Activated CD4-positive, alpha-beta T cell treated with anti-CD3 and anti-CD28 coated beads, Interleukin-2, amount 50 U/mL, for 4 hours (primary cell): ENCODE measurements at regions not wholly inside any gene's neighbourhood (a gene's known extent, or its start where the extent isn't known, plus 50 kb on each side); places are given as distances from the start of the nearest gene placed in this dataset.
"Not testable (repeated sequence)": the region's sequence is repeated elsewhere in the genome, so short reads cannot be mapped to it uniquely, and the experiment has no call there.

ENCODE experiments used
- DNase-seq, 2 experiments: peaks; one replicate each; pipeline ENCODE4 v3.0.0-alpha.2; 2020

- no peak for DNase-seq
These were observed 56.3 kb downstream of the FOXI3 start for GRCh38 chr2:88396209-88396608.

- no peak for DNase-seq
These were observed 74.9 kb downstream of the FOXI3 start for GRCh38 chr2:88377641-88377991.

DNA sequence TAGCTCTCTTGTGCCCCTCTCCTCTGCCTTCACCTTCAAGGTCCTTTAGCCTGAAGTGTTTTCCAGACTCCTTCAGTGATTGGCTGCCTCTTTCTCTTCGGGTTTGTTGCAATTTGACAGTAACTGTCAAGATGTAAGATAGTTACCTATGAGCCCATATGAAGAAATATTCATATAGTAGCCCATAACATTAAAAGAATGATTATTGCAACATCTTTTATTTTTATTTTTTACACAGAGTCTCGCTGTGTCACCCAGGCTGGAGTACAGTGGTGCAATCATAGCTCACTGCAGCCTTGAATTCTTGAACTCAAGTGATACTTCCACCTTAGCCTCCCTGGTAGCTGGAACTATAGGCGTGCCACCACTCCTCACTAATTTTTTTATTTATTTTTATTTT is 80.5 kb downstream of the FOXI3 start:
- DNase-seq: no peak

DNA sequence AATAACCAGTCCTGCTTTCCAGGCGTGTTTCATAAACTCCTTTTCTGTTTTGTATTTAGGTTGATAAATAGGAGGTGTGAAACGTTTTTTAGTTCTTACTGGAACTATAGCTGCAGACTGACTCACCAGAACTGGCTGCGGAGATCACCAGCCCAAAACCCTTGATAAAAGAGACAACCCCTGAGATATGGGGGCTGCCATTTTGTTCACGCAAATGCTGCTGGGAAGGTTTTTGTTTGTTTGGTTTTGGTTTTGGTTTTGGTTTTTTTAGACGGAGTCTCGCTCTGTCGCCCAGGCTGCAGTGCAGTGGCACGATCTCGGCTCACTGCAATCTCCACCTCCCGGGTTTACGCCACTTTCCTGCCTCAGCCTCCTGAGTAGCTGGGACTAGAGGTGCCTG is 87.1 kb downstream of the FOXI3 start:
- DNase-seq: not testable (repeated sequence)

DNA sequence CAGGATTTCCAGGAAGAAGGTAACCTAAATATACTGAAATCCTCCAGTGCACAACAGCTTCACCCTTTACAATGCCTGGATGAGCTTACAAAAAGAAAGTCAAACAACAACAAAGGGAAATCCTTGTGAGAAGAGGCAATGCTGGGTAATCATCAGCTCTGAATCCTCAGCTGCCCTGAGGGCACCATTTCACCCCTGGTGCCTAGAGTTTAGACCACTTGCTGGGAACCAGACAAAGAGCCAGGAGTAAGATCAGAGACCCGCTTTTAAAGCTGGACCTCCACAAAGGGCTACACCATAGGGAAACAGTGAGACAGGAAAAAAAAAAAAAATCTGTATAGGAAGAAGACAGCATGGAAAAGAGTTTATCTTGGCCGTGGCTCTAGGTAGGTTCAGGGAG is 97.0 kb downstream of the FOXI3 start:
- no peak for DNase-seq

GRCh38 chr2:88351249-88351601 is 101.3 kb downstream of the FOXI3 start:
- no peak for DNase-seq

- peak; percentile 67 to 68 for DNase-seq
These were observed 101.9 kb downstream of the FOXI3 start for GRCh38 chr2:88350331-88351248.

DNA sequence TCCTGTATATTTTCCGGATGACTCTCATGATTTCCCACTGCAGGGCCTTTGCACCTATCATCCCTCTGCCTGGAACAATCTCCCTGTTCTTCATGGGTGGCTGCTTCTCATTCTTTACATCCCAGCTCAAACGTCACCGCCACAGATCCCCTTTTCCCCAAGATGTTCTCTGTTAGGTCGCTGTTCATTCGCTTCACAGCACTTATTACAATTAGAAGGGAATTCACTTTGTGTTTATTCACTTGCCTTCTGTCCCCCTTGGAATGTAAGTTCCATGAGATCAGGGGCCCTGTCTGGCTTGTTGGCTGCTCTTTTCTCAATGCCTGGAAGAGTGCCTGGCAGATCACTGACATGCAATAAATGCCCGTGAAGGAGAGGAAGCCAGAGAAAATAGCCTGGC is 106.7 kb downstream of the FOXI3 start:
- no peak for DNase-seq

GRCh38 chr2:88342749-88343148 is 109.7 kb downstream of the FOXI3 start:
- DNase-seq: no peak

DNA sequence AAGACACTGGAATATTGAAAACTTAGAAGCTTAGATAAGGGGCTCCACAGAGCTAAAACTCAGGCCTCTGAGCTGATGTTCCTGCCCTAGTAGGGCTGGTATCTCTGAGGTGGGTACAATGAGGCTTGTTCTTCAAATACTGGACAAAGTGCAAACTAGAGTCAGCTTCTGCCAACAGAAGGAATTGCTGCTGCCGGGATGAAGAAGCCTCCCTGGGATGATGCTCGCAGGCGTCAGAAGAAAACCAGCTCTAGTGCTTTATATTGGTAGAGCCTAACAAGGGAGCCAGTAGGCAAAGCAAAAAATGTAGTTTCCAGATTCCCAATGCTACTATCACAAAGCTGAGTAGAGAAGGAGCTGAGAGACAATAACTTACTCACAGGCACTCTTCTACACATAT is 118.1 kb downstream of the FOXI3 start:
- no peak for DNase-seq

- DNase-seq: no peak
These were observed 121.3 kb downstream of the FOXI3 start for GRCh38 chr2:88331239-88331638.

- no peak for DNase-seq
These were observed 122.5 kb downstream of the FOXI3 start for GRCh38 chr2:88329815-88330603.

DNA sequence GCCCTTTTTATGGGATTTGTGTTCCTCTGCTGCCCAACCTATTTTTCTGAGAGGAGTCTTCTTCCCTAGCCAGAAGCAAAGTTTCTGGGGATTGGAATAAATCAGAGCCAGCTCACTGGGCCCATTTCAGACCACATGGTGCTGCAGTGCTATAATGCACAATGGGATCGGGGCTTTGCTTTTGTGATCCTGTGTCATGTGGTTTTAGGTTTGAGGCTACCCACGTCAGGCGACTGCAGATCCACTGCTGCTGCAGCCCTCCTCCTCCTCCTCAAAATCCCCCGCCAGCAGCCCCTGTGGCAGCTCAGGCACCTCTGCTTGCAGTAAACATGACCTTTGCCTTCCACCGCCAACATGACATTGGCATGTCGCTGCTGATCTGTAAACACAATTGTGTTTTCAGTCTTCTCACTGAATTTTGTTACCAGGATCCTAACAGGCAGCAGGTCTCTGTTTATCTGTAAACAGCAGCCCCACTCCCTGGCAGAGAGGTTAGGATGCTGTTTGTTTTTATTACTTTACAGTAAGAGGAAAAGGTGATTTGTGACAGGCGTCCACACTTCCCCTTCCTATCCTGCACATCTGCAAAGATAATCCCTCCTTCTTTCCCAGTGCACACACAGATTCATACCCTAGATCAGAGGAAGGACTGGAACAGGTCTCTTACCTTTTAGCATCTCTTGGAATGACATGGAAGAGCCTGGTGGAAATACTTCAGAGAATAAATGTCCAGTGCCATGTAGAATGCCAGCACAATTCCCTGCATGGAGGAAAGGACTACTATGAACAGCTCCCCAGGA is 130.8 kb downstream of the FOXI3 start:
- DNase-seq: no peak

DNA sequence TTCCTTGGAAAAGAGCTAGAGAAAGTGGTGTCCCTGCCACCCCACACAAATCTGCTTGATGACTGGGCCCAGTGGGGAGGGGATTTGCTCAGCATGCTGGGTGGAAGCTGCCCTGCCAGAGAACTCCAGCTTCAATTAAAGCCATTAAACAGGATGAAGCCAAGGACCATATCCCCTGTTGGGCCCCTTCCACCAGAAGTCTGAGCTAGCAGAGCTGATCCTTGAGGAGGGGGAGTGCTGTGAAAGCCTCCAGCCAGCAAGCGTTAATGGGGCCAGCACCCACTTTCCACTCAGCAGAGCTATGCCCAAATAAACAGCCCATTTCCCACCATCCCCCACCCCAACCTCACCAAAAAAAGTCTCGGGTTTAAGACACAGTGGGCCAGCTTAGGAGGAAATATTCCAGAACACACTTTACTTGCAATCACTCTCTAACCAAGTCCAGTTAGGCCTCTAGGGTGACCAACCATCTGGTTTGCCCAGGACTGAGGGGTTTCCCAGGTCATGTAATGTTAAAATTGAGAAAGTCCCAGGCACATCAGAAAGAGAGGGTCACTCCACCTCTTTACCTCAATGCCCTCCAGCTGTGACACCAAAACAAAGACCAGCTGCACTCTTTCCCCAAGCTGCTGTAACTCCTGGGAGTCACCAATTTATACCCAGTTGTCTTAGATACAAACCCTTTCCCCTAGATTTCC is 132.3 kb downstream of the FOXI3 start:
- no peak for DNase-seq

DNA sequence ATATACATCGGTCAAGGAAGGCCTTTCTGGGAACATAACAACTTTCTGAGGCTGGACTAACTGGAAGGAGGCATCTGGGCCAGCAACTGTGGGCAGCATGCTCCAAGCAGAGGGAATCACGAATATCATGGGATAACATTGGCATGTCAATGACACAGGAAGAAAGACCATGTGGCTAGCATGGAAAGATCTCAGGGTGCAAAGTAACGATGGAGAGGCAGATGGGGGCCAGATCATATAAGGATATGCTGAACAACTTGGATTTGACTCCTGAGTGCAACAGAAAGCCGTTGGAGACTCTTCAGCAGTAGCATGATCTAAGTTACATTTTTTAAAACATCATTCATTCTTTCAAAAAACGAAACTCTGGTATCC is 133.6 kb downstream of the FOXI3 start:
- no peak for DNase-seq

DNA sequence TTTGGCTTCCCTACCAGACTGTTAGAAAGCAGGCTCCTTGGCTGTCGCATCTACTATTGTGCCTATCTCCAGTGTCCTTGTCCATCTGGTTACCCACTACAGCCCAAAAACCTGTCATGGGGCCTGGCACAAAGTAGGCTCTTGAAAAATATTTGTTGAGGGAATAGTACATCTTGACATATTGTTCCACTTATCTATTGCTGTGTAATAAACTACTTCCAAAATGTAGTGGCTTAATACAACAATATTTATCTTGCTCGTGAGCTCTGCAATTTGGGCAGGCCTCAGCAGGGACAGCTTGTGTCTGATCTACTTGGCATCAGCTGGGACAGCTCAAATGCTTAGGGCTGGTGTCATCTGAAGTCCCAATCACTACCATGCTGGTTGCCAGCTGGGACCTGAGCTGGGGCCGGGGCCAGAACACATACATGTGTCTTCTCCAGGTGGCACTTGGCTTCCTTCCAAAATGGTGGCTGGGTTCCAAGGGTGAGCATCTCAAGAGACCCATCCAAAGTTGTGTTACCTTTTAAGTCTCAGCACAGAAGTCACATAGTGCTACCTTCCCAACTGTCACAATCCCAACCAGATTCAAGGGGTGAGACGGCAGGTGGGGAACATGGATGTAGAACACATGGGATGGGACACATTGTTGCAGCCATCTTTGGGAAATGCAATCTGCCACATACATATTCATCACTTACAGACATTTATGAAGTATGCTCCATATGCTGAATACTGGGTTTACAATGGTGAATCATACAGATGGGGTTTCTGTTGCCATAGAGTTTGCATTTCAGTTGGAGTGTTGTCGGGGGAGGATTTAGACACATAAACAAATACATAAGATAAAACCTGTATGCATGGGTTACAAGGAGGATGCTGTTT is 134.2 kb downstream of the FOXI3 start:
- no peak for DNase-seq

GRCh38 chr2:88310787-88311186 is 140.6 kb downstream of the THNSL2 start:
- no peak for DNase-seq

DNA sequence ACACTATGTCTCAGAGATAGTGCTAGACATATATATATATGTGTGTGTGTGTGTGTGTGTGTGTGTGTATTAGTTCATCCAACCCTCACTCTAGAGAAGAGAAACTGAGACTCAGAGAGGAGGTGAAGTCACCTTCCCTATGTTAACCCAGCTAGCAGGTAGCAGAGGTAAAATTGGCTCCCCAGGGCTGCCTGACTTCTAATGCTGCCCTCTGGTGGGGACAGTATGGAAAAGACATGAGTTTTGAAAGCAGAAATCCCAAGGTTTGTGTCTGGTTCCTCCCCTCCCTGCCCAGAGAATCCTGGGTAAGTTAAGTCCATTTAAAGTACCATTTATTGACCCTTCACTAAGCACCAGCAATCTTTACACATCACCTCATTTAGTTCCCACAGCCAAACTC is 137.7 kb downstream of the THNSL2 start:
- DNase-seq: no peak

- DNase-seq: no peak
These were observed 133.7 kb downstream of the THNSL2 start for GRCh38 chr2:88303865-88304264.

DNA sequence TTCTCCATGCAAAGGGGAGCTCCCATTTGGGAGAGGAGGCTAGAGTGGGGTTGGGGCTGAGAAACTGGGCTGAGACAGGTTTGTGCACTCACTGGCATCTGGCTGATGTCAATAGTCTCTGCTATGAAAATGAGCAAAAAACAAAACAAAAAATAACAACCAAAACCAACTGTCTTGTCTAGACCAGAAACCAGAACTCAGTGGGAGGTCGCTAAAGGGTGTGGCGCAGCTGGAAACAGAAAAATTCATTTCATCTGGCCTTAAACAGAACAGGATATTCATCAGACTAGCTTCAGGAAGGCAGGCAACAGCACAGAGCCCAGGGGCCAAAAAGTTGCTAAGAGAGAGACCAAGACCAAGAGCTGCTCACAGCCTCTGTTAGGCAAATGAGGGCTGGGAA is 126.1 kb downstream of the THNSL2 start:
- no peak for DNase-seq

- DNase-seq: no peak
These were observed 113.9 kb downstream of the THNSL2 start for GRCh38 chr2:88283886-88284592.
